ENCODE measurements at regions not wholly inside any gene's neighbourhood (a gene's known extent, or its start where the extent isn't known, plus 50 kb on each side); places are given as distances from the start of the nearest gene placed in this dataset.

GRCh38 chr2:188903740-188904139 lies 70.4 kb upstream of the COL3A1 start:
- 85% methylated on average over 1 of the region's 1 CpG for WGBS (ENCODE audit: low lambda C conversion rate)
- H3K9me3 ChIP-seq = no peaks in the 10 kb centered on the region
- H3K27me3 ChIP-seq (ENCODE audit: insufficient read depth) = no peaks in the 10 kb centered on the region
- no peaks in the 10 kb centered on the region for H3K79me2 ChIP-seq (ENCODE audit: insufficient read depth)
- H2AFZ ChIP-seq (ENCODE audit: low read depth) = no peak overlapping the region; the same call in 1 of the 2 replicates
- H3K4me3 ChIP-seq (ENCODE audit: low read depth in 2 of 2, low read length in 1 of 2) = no peak overlapping the region
- no peak for DNase-seq
- H3K4me2 ChIP-seq = no peak overlapping the region
- H3K27ac ChIP-seq (ENCODE audit: low read depth in 2 of 2, low read length in 1 of 2) = no peak overlapping the region
- no peak for TF ChIP-seq RCOR1 (IDR thresholded peaks at IDR 0.05; ENCODE audit: low read length)
- no peak for TF ChIP-seq FOXJ3 (CRISPR knock-in tag; IDR thresholded peaks at IDR 0.05)
- no peak for TF ChIP-seq EZH2phosphoT487 (IDR thresholded peaks at IDR 0.05; ENCODE audit: borderline replicate concordance, low read depth)
- no peak for TF ChIP-seq YY1 (IDR thresholded peaks at IDR 0.05; ENCODE audit: low read depth)
- TF ChIP-seq USF1 (IDR thresholded peaks at IDR 0.05; ENCODE audit: borderline replicate concordance, low read depth) = no peak
- TF ChIP-seq USF2 (IDR thresholded peaks at IDR 0.05; ENCODE audit: borderline replicate concordance, low read depth, low read length) = no peak
- no peak for TF ChIP-seq POLR2AphosphoS5 (IDR thresholded peaks at IDR 0.05; ENCODE audit: low read depth, low read length)
- TF ChIP-seq TAF1 (IDR thresholded peaks at IDR 0.05; ENCODE audit: borderline replicate concordance, low read depth, low read length) = no peak
- no peak for TF ChIP-seq ELF1 (IDR thresholded peaks at IDR 0.05)
- no peak for TF ChIP-seq SIN3A (IDR thresholded peaks at IDR 0.05; ENCODE audit: borderline replicate concordance, low read depth, low read length)
- no peak for TF ChIP-seq FOXM1 (IDR thresholded peaks at IDR 0.05; ENCODE audit: low read depth)
- no peaks in the 10 kb centered on the region for H3K36me3 ChIP-seq (replicated peaks in 1 of 2; ENCODE audit: control insufficient read depth in 1 of 2, insufficient read depth in 2 of 2, low read length in 1 of 2)
- H3F3A ChIP-seq (replicated peaks; ENCODE audit: insufficient read depth) = no peaks in the 10 kb centered on the region
- H3K9ac ChIP-seq = no peak overlapping the region
- ChIA-PET POLR2A (no interaction called here), CTCF (no interaction called here)
- H4K20me1 ChIP-seq (ENCODE audit: insufficient read depth) = no peaks in the 10 kb centered on the region
- 0 out of 4 replicates have a peak, but pooled peaks cover 0 to 4% of the 10 kb centered on the region in 2 experiments for H3K4me1 ChIP-seq (ENCODE audit: control insufficient read depth in 1 of 2, insufficient read depth in 2 of 2, low read depth in 1 of 2, low read length in 1 of 2)
- no peaks in the 10 kb centered on the region for H3K9me2 ChIP-seq

GRCh38 chr2:188909036-188909435 lies 65.1 kb upstream of the COL3A1 start:
- ChIA-PET CTCF (no interaction called here), POLR2A (no interaction called here)
- H3K36me3 ChIP-seq (replicated peaks in 1 of 2; ENCODE audit: control insufficient read depth in 1 of 2, insufficient read depth in 2 of 2, low read length in 1 of 2) = no peaks in the 10 kb centered on the region
- H3K27me3 ChIP-seq (ENCODE audit: insufficient read depth) = no peaks in the 10 kb centered on the region
- H4K20me1 ChIP-seq (ENCODE audit: insufficient read depth) = no peaks in the 10 kb centered on the region
- H3K9me3 ChIP-seq = no peaks in the 10 kb centered on the region
- no peaks in the 10 kb centered on the region for H3F3A ChIP-seq (replicated peaks; ENCODE audit: insufficient read depth)
- no peaks in the 10 kb centered on the region for H3K9me2 ChIP-seq
- TF ChIP-seq GATA2 (CRISPR knock-in tag; IDR thresholded peaks at IDR 0.05) (no peak), FOXJ3 (CRISPR knock-in tag; IDR thresholded peaks at IDR 0.05) (no peak), USF1 (IDR thresholded peaks at IDR 0.05; ENCODE audit: borderline replicate concordance, low read depth) (no peak)
- H3K9ac ChIP-seq = no peak overlapping the region
- H3K27ac ChIP-seq (ENCODE audit: low read depth in 2 of 2, low read length in 1 of 2) = no peak overlapping the region
- DNase-seq = no peak
- no peaks in the 10 kb centered on the region for H3K4me1 ChIP-seq (ENCODE audit: control insufficient read depth in 1 of 2, insufficient read depth in 2 of 2, low read depth in 1 of 2, low read length in 1 of 2)
- no peak overlapping the region for H3K4me3 ChIP-seq (ENCODE audit: low read depth in 2 of 2, low read length in 1 of 2)
- H2AFZ ChIP-seq (ENCODE audit: low read depth) = no peak overlapping the region
- H3K79me2 ChIP-seq (ENCODE audit: insufficient read depth) = no peaks in the 10 kb centered on the region
- H3K4me2 ChIP-seq = no peak overlapping the region
- WGBS (ENCODE audit: low lambda C conversion rate) = 89% methylated on average over 3 of the region's 3 CpGs

Data from SK-N-SH (cell line).